ENCODE measurements at regions not wholly inside any gene's neighbourhood (a gene's known extent, or its start where the extent isn't known, plus 50 kb on each side); places are given as distances from the start of the nearest gene placed in this dataset.

DNA sequence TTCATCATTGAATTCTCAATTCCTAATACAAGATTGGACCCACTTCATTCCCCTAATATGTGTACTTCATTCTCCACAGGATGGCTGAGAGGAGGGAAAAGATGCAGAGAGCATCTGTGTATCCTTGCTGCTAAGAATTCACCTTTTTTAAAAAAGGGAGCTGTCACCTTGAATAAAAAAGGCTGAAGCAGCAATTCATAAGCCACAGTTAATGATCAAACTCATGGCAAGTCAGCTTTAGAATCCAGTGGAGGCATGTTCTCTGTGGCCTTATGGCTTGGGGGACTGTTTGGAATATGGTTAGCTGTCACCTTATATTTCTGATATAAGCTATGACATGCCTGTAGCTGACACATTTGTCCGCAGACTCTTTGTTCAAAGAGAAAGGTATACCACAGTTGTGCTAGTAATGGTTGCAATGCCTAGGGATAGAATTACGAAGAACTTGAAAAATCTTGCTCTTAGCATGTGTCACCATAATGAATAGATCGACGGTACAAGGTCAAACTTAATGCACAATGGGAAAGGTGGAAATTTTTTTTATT lies 256.8 kb upstream of the TNC start:
- no peak overlapping the region for H3K4me3 ChIP-seq (ENCODE audit: low read depth in 2 of 2, low read length in 2 of 2)
- ATAC-seq (no peak), DNase-seq (ENCODE audit: low read depth, low spot score) (no peak)
- H3K9me3 ChIP-seq (ENCODE audit: control insufficient read depth, insufficient read depth, low read depth, low read length), result no peaks in the 10 kb centered on the region
- no peak for TF ChIP-seq CTCF (IDR thresholded peaks at IDR 0.05)
- TF ChIP-seq POLR2AphosphoS5 (IDR thresholded peaks at IDR 0.05; ENCODE audit: low read depth, low read length), result no peak
- no peak for TF ChIP-seq TCF7L2 (IDR thresholded peaks at IDR 0.05; ENCODE audit: low read depth, low read length)
- no peak for TF ChIP-seq SIN3A (IDR thresholded peaks at IDR 0.05; ENCODE audit: borderline replicate concordance, insufficient read depth, low read depth, low read length)
- TF ChIP-seq, protein P1, sequence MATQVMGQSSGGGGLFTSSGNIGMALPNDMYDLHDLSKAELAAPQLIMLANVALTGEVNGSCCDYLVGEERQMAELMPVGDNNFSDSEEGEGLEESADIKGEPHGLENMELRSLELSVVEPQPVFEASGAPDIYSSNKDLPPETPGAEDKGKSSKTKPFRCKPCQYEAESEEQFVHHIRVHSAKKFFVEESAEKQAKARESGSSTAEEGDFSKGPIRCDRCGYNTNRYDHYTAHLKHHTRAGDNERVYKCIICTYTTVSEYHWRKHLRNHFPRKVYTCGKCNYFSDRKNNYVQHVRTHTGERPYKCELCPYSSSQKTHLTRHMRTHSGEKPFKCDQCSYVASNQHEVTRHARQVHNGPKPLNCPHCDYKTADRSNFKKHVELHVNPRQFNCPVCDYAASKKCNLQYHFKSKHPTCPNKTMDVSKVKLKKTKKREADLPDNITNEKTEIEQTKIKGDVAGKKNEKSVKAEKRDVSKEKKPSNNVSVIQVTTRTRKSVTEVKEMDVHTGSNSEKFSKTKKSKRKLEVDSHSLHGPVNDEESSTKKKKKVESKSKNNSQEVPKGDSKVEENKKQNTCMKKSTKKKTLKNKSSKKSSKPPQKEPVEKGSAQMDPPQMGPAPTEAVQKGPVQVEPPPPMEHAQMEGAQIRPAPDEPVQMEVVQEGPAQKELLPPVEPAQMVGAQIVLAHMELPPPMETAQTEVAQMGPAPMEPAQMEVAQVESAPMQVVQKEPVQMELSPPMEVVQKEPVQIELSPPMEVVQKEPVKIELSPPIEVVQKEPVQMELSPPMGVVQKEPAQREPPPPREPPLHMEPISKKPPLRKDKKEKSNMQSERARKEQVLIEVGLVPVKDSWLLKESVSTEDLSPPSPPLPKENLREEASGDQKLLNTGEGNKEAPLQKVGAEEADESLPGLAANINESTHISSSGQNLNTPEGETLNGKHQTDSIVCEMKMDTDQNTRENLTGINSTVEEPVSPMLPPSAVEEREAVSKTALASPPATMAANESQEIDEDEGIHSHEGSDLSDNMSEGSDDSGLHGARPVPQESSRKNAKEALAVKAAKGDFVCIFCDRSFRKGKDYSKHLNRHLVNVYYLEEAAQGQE (IDR thresholded peaks at IDR 0.05; ENCODE audit: insufficient read depth in 1 of 2, low read depth in 2 of 2, low read length in 1 of 2), result no peak
- in situ Hi-C loops (cut with HindIII; ENCODE audit: low pct_unique_long_range_greater_than_20kb, low sequenced_read_pairs), result no loop called here
- no peaks in the 10 kb centered on the region; the same call in 1 of the 2 replicates for H3K36me3 ChIP-seq (ENCODE audit: control insufficient read depth, insufficient read depth, low read length)
- H3K27me3 ChIP-seq (ENCODE audit: control insufficient read depth, insufficient read depth, low read length), result no peaks in the 10 kb centered on the region
- ChIA-PET POLR2A (no interaction called here), CTCF (no interaction called here)
- H3K27ac ChIP-seq (ENCODE audit: low read length), result no peak overlapping the region
- H3K4me1 ChIP-seq (ENCODE audit: control insufficient read depth, insufficient read depth, low read length), result no peaks in the 10 kb centered on the region; the same call in 1 of the 2 replicates
- intact Hi-C loops (cut with micrococcal nuclease; ENCODE audit: unreplicated experiment), result no loop called here
- no TSS peak for BruUV-seq (replicated peaks)

DNA sequence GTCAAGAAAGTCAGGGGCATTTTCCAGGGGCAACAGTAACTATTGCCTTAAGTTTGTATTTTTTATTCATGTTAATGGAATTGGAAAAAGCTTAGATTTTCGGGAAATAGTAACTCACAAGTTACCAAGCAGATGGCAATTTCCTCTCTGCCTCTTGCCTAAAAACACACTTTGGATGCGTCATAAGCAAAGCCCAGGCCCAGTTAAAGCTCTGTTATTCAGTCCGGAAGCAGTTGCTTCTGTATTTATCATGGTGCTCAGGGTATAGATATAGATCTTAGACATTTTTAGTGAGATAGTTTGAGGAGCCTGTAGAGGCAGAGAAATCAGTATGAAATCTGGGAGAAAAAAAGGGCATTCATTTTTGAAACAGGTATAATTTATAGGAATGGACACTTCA lies 260.3 kb upstream of the TNC start:
- in situ Hi-C loops (cut with HindIII; ENCODE audit: low pct_unique_long_range_greater_than_20kb, low sequenced_read_pairs) (no loop called here), intact Hi-C loops (cut with micrococcal nuclease; ENCODE audit: unreplicated experiment) (no loop called here)
- H3K27me3 ChIP-seq (ENCODE audit: control insufficient read depth, insufficient read depth, low read length), result no peaks in the 10 kb centered on the region
- CTCF ChIA-PET, result no interaction called here
- no peak for DNase-seq (ENCODE audit: low read depth, low spot score)
- no peak overlapping the region for H3K27ac ChIP-seq (ENCODE audit: low read length)
- H3K9me3 ChIP-seq (ENCODE audit: control insufficient read depth, insufficient read depth, low read depth, low read length), result no peaks in the 10 kb centered on the region
- TF ChIP-seq POLR2AphosphoS5 (IDR thresholded peaks at IDR 0.05; ENCODE audit: low read depth, low read length), result no peak
- no peaks in the 10 kb centered on the region; the same call in 1 of the 2 replicates for H3K4me1 ChIP-seq (ENCODE audit: control insufficient read depth, insufficient read depth, low read length)
- H3K4me3 ChIP-seq (ENCODE audit: low read depth in 2 of 2, low read length in 2 of 2), result no peak overlapping the region
- POLR2A ChIA-PET, result no interaction called here
- BruUV-seq (replicated peaks), result no TSS peak
- no peaks in the 10 kb centered on the region for H3K36me3 ChIP-seq (ENCODE audit: control insufficient read depth, insufficient read depth, low read length)
- no peak for ATAC-seq

DNA sequence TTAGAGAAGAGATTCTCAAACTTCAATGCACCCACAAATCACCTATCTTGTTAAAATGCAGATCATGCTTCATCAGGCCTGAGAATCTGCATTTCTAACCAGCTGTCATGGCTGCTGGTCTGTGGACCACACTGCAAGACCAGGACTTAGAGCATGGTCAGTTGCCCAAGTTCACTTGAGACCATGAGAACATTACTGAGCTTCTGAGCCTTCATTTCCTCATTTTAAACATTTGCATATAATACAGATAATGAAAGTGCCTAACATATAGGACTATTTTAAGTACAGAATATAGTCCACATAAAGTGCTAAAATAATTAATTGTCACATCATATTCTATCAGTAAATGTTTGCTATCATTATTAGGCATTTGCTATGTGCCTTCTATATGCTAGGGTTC lies 260.8 kb upstream of the TNC start:
- intact Hi-C loops (cut with micrococcal nuclease; ENCODE audit: unreplicated experiment), result no loop called here
- no peaks in the 10 kb centered on the region for H3K36me3 ChIP-seq (ENCODE audit: control insufficient read depth, insufficient read depth, low read length)
- CTCF ChIA-PET, result no interaction called here
- ATAC-seq (no peak), DNase-seq (ENCODE audit: low read depth, low spot score) (no peak)
- no peaks in the 10 kb centered on the region for H3K4me1 ChIP-seq (ENCODE audit: control insufficient read depth, insufficient read depth, low read length)
- H3K4me3 ChIP-seq (ENCODE audit: low read depth in 2 of 2, low read length in 2 of 2), result no peak overlapping the region
- H3K27ac ChIP-seq (ENCODE audit: low read length), result no peak overlapping the region
- in situ Hi-C loops (cut with HindIII; ENCODE audit: low pct_unique_long_range_greater_than_20kb, low sequenced_read_pairs), result no loop called here
- H3K9me3 ChIP-seq (ENCODE audit: control insufficient read depth, insufficient read depth, low read depth, low read length), result no peaks in the 10 kb centered on the region
- TF ChIP-seq TCF7L2 (IDR thresholded peaks at IDR 0.05; ENCODE audit: low read depth, low read length) (no peak), SIN3A (IDR thresholded peaks at IDR 0.05; ENCODE audit: borderline replicate concordance, insufficient read depth, low read depth, low read length) (no peak), POLR2AphosphoS5 (IDR thresholded peaks at IDR 0.05; ENCODE audit: low read depth, low read length) (no peak), CTCF (IDR thresholded peaks at IDR 0.05) (no peak)
- TF ChIP-seq, protein P1 (IDR thresholded peaks at IDR 0.05; ENCODE audit: insufficient read depth in 1 of 2, low read depth in 2 of 2, low read length in 1 of 2), result no peak
- BruUV-seq (replicated peaks), result no TSS peak
- H3K27me3 ChIP-seq (ENCODE audit: control insufficient read depth, insufficient read depth, low read length), result no peaks in the 10 kb centered on the region
- POLR2A ChIA-PET, result interaction anchor here (0.6 kb wide), 1 partner anchor 10 kb away, joined by 3 read pairs; no protein-coding TSS in a partner anchor
